ENCODE measurements at regions not wholly inside any gene's neighbourhood (a gene's known extent, or its start where the extent isn't known, plus 50 kb on each side); places are given as distances from the start of the nearest gene placed in this dataset.
"Not testable (repeated sequence)": the region's sequence is repeated elsewhere in the genome, so short reads cannot be mapped to it uniquely, and the experiment has no call there.

DNA sequence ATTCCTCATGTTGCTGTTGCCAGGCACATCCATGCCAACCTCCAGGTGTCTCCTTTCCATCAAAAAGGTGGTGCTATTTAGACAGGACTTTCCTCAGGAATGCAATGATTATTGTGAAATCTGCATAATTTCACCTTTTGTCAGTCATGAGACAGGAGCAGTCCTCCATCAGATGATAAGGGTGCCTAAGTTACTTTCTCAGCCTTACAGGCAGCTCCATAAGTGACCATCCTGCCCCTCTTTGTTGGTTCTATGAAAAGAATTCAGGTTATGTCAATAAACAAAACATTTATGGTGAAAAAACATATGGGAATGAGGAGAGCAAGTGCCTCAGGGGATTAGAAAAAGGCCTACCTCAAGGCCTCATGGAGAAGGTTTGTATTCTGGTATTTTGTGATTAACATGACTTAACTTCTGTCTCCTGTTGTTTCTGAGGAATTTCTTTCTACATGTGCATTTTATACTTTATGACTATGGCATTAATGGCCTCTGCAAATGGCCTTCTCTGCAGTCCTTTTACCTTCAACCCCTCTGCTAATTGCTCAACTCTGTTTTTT is 110.3 kb upstream of the DIAPH3 start:
- Histone ChIP-seq H3K4me3 (no peak overlapping the region), H3K36me3 (no peaks in the 10 kb centered on the region)
- DNase-seq, result no peak

DNA sequence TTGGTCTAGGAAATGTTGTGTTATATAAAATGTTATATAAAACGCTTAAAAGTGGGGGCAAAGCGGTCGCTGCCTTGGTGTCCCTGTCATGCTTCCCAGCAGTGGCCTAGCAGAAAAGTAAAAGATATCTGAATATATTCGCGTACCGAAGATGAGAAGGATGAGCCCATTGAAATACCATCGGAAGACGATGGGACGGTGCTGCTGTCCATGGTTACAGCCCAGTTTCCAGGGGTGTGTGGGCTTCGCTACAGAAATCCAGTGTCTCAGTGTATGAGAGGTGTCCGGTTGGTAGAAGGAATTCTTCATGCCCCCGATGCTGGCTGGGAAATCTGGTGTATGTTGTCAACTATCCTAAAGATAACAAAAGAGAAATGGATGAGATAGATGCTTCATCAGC is 110.9 kb upstream of the DIAPH3 start:
- no peaks in the 10 kb centered on the region for H3K27me3 ChIP-seq
- no peak for DNase-seq
- H3K4me3 ChIP-seq, result no peak overlapping the region
- H3K9me3 ChIP-seq, result no peaks in the 10 kb centered on the region
- no peaks in the 10 kb centered on the region for H3K36me3 ChIP-seq

More for the DNA sequence above, 110.3 kb upstream of the DIAPH3 start:
- H3K9me3 ChIP-seq, result no peaks in the 10 kb centered on the region
- no peaks in the 10 kb centered on the region for H3K27me3 ChIP-seq

DNA sequence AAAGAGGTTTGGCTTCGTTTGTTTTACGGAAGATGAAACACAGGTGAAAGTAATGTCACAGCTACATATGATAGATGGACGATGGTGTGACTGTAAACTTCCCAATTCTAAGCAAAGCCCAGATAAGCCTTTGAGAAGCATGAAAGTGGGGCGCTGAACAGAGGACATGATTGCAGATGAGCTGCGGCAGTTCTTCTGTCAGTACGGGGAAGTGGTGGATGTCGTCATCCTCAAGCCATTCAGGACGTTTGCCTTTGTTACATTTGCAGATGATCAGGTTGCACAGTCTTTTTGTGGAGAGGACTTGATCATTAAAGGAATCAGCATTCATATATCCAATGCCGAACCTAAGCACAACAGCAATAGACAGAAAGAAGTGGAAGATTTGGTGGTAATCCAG is 111.5 kb upstream of the DIAPH3 start:
- Histone ChIP-seq H3K36me3 (no peaks in the 10 kb centered on the region), H3K4me3 (no peak overlapping the region), H3K27me3 (no peaks in the 10 kb centered on the region), H3K9me3 (no peaks in the 10 kb centered on the region)
- DNase-seq, result no peak

DNA sequence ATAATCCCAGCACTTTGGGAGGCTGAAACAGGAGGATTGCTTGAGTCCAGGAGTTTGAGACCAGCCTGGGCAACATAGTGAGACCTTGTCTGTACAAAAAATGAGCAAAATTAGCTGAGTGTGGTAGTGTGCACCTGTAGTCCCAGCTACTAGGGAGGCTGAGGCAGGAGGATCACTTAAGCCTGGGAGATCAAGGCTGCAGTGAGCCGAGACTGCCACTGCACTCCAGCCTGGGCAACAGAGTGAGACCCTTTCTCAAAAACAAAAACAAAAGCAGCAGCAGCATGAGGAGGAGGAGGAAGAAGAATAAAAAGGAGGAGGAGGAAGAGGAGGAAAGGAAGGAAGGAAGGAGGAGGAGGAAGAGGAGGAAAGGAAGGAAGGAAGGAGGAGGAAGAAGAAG is 116.5 kb upstream of the TDRD3 start:
- DNase-seq, H3K9me3 ChIP-seq, H3K27me3 ChIP-seq, H3K36me3 ChIP-seq, H3K4me3 ChIP-seq: not testable (repeated sequence)

DNA sequence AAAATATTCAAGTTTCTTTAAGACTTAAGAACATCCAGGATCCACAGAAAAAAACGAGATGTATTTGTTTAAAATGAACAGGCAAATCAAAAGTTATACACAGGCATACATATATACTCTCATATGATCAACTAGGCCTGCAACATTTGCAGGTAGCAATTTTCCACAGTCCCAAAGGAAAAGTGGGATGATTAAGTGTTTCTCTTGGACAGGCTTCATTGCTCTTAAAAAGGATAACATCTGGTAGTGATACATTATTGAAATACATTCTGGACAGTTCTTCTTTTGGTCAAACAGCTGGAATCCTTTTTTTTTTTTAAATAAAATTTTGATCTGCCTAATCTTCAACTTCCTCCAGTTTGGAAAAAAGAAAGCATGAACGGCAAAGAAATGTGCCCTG is 114.8 kb upstream of the TDRD3 start:
- Histone ChIP-seq H3K27me3 (no peaks in the 10 kb centered on the region), H3K36me3 (no peaks in the 10 kb centered on the region), H3K4me3 (no peak overlapping the region), H3K9me3 (no peaks in the 10 kb centered on the region)
- DNase-seq, result no peak

DNA sequence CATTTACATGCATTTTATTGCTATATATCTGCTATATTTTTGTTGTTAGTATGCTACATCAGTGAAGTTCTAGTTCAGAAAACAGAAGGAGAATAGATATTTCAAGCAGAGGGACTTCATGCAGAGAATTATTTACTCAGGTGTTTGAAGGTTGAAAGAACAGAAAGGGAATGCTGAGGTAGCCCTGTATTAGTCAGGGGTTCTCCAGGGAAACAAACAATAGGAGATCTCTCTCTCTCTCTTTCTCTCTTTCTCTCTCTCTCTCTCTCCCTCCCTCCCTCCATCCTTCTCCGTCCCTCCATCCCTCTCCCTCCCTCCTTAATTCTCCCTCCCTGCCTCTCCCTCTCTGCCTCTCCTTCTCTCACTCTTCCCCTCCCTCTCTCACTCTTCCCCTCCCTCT is 114.3 kb upstream of the TDRD3 start:
- Histone ChIP-seq H3K36me3 (no peaks in the 10 kb centered on the region), H3K4me3 (no peak overlapping the region), H3K27me3 (no peaks in the 10 kb centered on the region), H3K9me3 (no peaks in the 10 kb centered on the region)
- no peak for DNase-seq

DNA sequence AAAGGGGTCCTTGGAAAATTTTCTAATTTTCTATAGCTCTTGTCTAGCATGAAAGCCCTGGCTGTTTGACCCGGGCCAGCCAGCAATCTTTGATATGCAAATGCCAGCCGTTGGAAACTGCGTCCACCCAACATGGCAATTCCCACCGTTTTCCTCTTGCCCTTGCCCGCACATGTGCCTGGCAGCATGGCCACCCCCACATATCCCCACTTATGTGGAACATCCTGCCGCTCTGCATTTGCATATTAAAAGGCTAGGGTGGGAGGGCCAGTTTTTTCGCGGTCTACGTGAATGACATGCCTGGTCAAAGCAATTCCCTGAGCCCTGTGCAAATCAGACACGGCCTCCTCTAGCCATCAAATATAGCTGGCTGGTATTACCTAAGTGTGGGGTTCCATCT is 110.3 kb upstream of the TDRD3 start:
- no peak for DNase-seq
- Histone ChIP-seq H3K9me3 (no peaks in the 10 kb centered on the region), H3K36me3 (no peaks in the 10 kb centered on the region), H3K4me3 (no peak overlapping the region), H3K27me3 (no peaks in the 10 kb centered on the region)

DNA sequence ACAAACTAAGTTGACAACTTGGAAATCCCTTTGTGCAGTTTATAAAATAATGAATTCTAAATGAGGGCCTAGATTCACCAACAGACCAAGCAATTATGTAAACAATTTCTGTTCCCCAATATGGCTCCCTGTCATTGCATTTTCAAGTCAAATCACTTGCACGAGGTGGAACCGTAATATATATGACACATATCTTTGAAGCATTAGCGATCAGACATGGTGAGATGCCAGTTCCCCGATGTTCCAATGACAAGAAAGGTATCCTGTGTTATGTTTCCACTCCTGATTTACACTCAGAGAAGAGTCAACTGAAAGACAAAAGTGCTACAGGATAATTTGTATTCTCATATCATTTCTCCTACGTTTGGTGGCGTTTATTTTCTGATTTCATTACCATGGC is 108.5 kb upstream of the TDRD3 start:
- no peak for DNase-seq
- Histone ChIP-seq H3K36me3 (no peaks in the 10 kb centered on the region), H3K27me3 (no peaks in the 10 kb centered on the region), H3K4me3 (no peak overlapping the region), H3K9me3 (no peaks in the 10 kb centered on the region)

DNA sequence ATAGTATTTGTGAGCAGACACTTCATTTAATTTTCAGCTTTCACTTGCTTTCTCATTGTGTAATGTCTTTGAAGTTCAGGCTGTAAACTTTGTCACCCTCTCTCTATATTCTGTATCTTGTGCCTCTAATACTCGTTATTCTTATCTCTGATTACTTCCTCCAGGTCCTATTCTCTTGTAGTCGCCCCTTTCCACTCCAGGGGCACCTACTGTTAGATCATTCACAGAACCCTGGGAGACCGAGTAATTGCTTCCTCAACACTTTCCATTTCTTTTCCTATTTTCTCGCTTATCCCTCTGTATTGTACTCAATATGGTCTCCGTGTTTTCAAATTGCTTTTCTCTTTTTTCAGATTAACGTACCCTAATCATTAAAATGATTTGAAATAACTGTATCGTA is 93.9 kb upstream of the TDRD3 start:
- H3K9me3 ChIP-seq, result no peaks in the 10 kb centered on the region
- DNase-seq, result no peak
- no peaks in the 10 kb centered on the region for H3K36me3 ChIP-seq
- H3K27me3 ChIP-seq, result peaks cover 2% of the 10 kb centered on the region
- H3K4me3 ChIP-seq, result no peak overlapping the region

DNA sequence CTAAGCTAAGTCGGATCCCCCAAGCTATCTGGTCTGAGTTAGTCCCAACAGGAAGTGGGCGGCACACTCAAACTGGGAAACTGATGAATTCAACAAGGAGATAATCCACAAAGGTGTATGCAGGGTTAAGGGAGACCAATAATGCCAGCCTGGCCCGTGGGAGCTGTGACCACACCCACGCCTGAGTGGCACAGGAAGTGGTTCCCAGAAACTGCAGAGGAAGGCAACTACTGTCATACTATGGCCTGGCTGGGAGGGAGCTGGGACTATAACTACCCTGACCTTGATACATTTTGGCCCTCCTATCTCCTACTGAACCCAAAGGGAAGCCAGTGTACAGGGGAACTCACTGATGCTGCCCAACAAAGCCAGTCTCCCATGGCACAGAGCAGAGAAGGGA is 85.5 kb upstream of the TDRD3 start:
- H3K4me3 ChIP-seq, result no peak overlapping the region
- no peaks in the 10 kb centered on the region for H3K36me3 ChIP-seq
- DNase-seq, result no peak
- H3K27me3 ChIP-seq, result no peaks in the 10 kb centered on the region
- H3K9me3 ChIP-seq, result no peaks in the 10 kb centered on the region

DNA sequence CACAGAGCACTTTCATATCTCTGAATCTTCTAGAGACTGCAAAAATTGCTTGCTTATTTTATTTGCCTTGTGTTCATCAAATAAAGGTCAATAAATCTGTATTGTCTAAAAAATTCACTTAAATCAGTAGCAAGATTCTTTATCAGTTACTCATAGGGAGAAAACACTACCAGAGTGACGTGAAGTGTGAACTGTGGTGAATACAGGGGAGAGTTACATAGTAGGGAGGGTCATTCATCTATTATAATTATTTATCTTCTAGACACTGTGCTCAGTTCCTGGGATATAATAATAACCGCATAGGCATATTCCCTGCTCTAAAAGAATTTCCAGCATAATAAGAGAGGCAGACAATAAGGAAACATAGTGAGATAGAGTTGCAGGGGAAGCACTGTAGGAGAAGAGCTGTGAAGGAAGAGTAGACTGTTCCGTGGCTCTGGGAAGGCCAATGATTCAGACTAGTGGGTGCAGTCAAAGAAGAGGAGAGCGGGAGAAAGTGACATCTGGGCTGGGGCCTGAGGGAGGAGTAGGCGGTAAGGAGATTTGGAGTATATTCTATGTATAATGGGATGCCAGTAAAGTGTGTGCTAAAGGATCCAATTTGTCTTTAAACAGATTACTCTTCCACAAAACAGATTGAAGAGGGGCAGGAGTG is 84.0 kb upstream of the TDRD3 start:
- Histone ChIP-seq H3K36me3 (no peaks in the 10 kb centered on the region), H3K27me3 (peaks cover 2% of the 10 kb centered on the region), H3K9me3 (no peaks in the 10 kb centered on the region), H3K4me3 (no peak overlapping the region)
- DNase-seq, result no peak

DNA sequence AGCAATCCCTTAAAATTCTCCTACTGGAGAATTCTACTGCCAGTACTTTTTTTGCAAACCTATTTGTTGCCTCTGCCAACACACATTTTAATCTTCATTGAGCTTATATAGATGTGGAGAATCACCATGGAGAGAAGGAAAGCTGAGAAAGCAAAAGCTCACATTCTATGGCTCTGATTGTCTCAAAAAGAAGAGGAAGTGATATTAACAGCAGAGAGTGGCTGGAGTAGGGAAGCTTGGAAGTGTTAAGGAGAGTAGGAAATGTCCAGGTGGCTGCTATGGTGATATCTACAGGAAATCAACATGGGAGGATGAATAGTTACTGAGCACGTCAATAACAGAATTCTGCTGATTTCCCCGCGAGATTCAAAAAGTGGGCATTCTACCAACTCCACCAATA is 78.8 kb upstream of the TDRD3 start:
- Histone ChIP-seq H3K36me3 (no peaks in the 10 kb centered on the region), H3K27me3 (peaks cover 2% of the 10 kb centered on the region), H3K9me3 (no peaks in the 10 kb centered on the region), H3K4me3 (no peak overlapping the region)
- DNase-seq, result no peak

DNA sequence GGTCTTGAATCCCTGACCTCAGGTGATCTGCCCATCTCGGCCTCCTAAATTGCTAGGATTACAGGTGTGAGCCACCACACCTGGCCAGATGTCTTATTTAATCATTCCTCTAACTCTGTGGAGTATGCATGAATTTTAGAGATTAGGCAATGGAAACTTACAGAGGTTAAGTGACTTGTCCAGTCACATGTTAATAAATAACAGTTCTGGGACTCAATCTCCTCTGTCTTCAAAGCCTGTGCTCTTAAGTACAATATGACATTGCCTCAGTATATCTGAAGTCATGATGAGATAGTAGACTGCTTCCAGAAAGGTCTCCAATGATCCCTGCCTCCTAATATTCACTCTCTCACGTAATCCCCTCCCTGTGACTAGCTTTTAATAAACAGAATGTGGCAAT is 72.9 kb upstream of the TDRD3 start:
- Histone ChIP-seq H3K36me3 (no peaks in the 10 kb centered on the region), H3K4me3 (no peak overlapping the region), H3K27me3 (no peaks in the 10 kb centered on the region), H3K9me3 (no peaks in the 10 kb centered on the region)
- no peak for DNase-seq

DNA sequence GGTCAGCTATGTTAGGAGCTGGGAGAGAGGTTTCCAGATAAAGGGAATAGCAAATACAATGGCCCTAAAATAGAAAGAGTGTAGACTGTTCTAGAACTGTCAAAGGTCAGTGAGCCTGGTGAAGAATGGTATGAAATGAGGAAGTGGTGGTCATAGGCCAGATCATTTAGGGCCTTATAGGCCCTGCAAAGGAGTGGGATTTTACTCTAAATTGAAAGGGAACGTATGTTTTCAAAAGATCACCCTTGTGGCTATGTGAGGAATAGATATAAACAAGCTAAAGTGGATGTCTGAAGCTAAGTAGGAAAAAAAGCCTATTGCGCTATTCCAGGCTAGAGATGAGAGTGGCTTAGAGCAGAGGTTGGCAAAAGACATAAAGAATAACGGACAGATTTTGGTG is 70.7 kb upstream of the TDRD3 start:
- H3K36me3 ChIP-seq, result no peaks in the 10 kb centered on the region

DNA sequence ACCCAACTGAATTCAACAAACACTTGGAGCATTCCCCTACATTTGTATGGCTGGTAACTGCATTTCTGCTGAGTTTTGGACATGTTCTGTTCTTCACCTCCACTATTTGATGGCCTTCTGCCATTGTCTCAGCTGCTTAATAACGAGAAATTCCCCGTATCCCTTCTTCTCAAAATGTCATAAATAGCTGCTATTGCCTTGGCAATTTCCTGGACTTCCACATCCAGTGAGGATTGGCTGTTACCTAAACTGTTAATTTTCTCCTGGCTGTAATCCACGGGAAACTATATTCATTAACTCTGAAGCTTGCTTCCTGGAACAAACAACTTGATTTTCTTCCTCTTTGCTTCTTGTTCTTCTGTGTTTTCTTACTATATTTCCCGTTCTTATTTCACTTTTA is 69.5 kb upstream of the TDRD3 start:
- no peak overlapping the region for H3K4me3 ChIP-seq
- DNase-seq, result no peak
- no peaks in the 10 kb centered on the region for H3K27me3 ChIP-seq
- no peaks in the 10 kb centered on the region for H3K9me3 ChIP-seq
- H3K36me3 ChIP-seq, result no peaks in the 10 kb centered on the region

More for the DNA sequence above, 70.7 kb upstream of the TDRD3 start:
- Histone ChIP-seq H3K4me3 (no peak overlapping the region), H3K9me3 (no peaks in the 10 kb centered on the region), H3K27me3 (no peaks in the 10 kb centered on the region)
- DNase-seq, result no peak

DNA sequence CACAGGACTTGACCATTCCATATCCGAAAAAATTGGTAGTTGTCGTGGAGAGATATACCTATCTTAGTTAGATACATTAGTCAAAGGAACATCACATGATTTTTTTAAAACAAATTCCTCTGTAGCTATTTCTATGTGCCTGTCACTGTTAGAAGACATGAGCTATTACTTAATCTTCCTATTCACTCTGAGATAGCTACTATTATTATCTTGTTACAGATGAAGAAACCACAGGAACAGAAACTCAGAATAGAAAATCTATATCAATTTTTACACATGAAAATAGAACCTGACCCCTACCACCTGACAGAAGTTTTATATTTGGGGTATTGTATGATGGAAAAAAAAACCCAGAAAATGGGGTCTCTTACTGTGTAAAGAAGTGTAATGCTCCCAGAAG is 68.9 kb upstream of the TDRD3 start:
- no peak for DNase-seq
- no peaks in the 10 kb centered on the region for H3K27me3 ChIP-seq
- H3K4me3 ChIP-seq, result no peak overlapping the region
- H3K9me3 ChIP-seq, result no peaks in the 10 kb centered on the region
- no peaks in the 10 kb centered on the region for H3K36me3 ChIP-seq

DNA sequence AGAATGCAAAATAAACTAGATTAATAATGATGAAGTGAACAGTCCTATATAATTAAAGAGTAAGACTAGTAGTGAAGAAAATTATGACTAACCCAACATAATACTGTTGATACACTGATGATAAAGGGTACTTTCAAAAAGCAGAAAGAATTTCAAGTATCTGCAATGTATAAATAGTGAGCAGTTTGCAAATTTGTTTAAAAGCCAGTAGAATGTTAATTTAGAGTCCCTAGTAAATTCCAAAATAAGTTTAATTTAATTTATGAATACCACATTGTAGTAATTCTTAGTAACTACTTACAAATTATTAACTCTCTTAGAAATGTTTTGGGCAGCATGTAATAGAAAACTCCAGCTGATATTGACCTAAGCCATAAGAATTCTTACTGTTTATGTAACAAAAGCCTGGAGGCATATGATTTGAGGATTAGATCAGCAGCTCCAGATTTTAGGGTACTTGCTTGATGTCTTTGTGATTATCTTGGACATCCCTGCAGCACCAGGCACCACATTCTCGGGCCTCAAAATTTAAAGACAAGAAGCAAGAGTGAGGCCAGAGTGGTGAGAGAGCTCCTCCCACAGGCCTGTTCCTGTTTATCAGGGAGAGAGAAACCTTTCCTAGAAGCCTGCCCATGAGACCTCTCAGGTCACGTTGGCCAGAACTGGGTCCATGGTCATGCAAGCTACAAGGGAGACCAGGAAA is 67.6 kb upstream of the TDRD3 start:
- Histone ChIP-seq H3K27me3 (no peaks in the 10 kb centered on the region), H3K4me3 (no peak overlapping the region), H3K9me3 (peaks cover 3% of the 10 kb centered on the region; the same call in 1 of the 2 replicates), H3K36me3 (no peaks in the 10 kb centered on the region)
- peak; percentile 4 for DNase-seq

Measured in MG63 (cell line).